SK-N-SH treated with all-trans-retinoic acid at 6 μM for 48 hours (cell line): ENCODE measurements at regions not wholly inside any gene's neighbourhood (a gene's known extent, or its start where the extent isn't known, plus 50 kb on each side); places are given as distances from the start of the nearest gene placed in this dataset.
A peak's percentile ranks its signal among the peaks of the same experiment; 100 is the strongest.

Experiments used
- ATAC-seq: fragments of 200-7000 bp; cut with Tn5 transposase; 3 replicates; pipeline ENCODE4 v1.9.1; 2020; ENCODE audit warnings: mild to moderate bottlenecking, moderate library complexity
- ARNTL ChIP-seq: fragments of 450-650 bp; formaldehyde crosslinking; IDR thresholded peaks from 2 replicates; pipeline ENCODE4 v1.5.0; 2020; ENCODE audit warnings: low read depth, mild to moderate bottlenecking, moderate library complexity, borderline replicate concordance
- ESRRG ChIP-seq: fragments of 250-450 bp; sonication (Bioruptor Pico); IDR thresholded peaks from 2 replicates; pipeline ENCODE4 v1.6.1; 2021; ENCODE audit warnings: mild to moderate bottlenecking
- GLIS3 ChIP-seq: fragments of 250-450 bp; sonication (Bioruptor Pico); IDR thresholded peaks from 2 replicates; pipeline ENCODE4 v1.5.0; 2020; ENCODE audit warnings: mild to moderate bottlenecking, moderate library complexity
- ISL1 ChIP-seq: fragments of 250-450 bp; sonication (Bioruptor Pico); IDR thresholded peaks from 2 replicates; pipeline ENCODE4 v2.1.2; 2022; ENCODE audit warnings: mild to moderate bottlenecking, moderate library complexity
- OSR1 ChIP-seq: fragments of 250-450 bp; sonication (Bioruptor Pico); IDR thresholded peaks from 2 replicates; pipeline ENCODE4 v1.8.0; 2022; ENCODE audit warnings: moderate library complexity, mild to moderate bottlenecking, inconsistent platforms
- POU6F1 ChIP-seq: fragments of 250-450 bp; sonication (Bioruptor Pico); IDR thresholded peaks from 2 replicates; pipeline ENCODE4 v1.8.0; 2021; ENCODE audit warnings: low read depth, mild to moderate bottlenecking, moderate library complexity, borderline replicate concordance
- RARB ChIP-seq: fragments of 250-450 bp; sonication (Bioruptor Pico); IDR thresholded peaks from 2 replicates; pipeline ENCODE4 v1.8.0; 2021; ENCODE audit warnings: mild to moderate bottlenecking, moderate library complexity
- SNAI2 ChIP-seq: fragments of 250-450 bp; sonication (Bioruptor Pico); IDR thresholded peaks from 2 replicates; pipeline ENCODE4 v1.5.0; 2020; ENCODE audit warnings: mild to moderate bottlenecking, moderate library complexity
- TCF4 ChIP-seq: fragments of 250-450 bp; sonication (Bioruptor Pico); IDR thresholded peaks from 2 replicates; pipeline ENCODE4 v1.8.0; 2021; ENCODE audit warnings: mild to moderate bottlenecking, moderate library complexity, borderline replicate concordance
- ZFP3 ChIP-seq: fragments of 250-450 bp; sonication (Bioruptor Pico); IDR thresholded peaks from 2 replicates; pipeline ENCODE4 v1.5.0; 2020; ENCODE audit warnings: mild to moderate bottlenecking, moderate library complexity
- ZFP30 ChIP-seq: fragments of 450-650 bp; formaldehyde crosslinking; IDR thresholded peaks from 2 replicates; pipeline ENCODE4 v1.5.0; 2022; ENCODE audit warnings: mild to moderate bottlenecking, moderate library complexity
- ZNF565 ChIP-seq: fragments of 450-650 bp; formaldehyde crosslinking; conservative IDR thresholded peaks from 2 replicates; pipeline ENCODE4 v1.5.0; 2020; ENCODE audit warnings: low read depth, mild to moderate bottlenecking, moderate library complexity
- ZNF8 ChIP-seq: fragments of 450-650 bp; formaldehyde crosslinking; IDR thresholded peaks from 2 replicates; pipeline ENCODE4 v1.5.0; 2020; ENCODE audit warnings: mild to moderate bottlenecking, moderate library complexity
- TF ChIP-seq, protein P1 (sequence below): fragments of 250-450 bp; sonication (Bioruptor Pico); IDR thresholded peaks from 2 replicates; pipeline ENCODE4 v1.5.1; 2020; ENCODE audit warnings: low read depth, mild to moderate bottlenecking, moderate library complexity
- TF ChIP-seq, protein P2 (sequence below): fragments of 250-450 bp; sonication (Bioruptor Pico); IDR thresholded peaks from 2 replicates; pipeline ENCODE4 v1.5.0; 2020; ENCODE audit warnings: mild to moderate bottlenecking, moderate library complexity
- TF ChIP-seq, protein P3 (sequence below): fragments of 250-450 bp; sonication (Bioruptor Pico); IDR thresholded peaks from 2 replicates; pipeline ENCODE4 v1.8.0; 2020; ENCODE audit warnings: mild to moderate bottlenecking, moderate library complexity, borderline replicate concordance

DNA sequence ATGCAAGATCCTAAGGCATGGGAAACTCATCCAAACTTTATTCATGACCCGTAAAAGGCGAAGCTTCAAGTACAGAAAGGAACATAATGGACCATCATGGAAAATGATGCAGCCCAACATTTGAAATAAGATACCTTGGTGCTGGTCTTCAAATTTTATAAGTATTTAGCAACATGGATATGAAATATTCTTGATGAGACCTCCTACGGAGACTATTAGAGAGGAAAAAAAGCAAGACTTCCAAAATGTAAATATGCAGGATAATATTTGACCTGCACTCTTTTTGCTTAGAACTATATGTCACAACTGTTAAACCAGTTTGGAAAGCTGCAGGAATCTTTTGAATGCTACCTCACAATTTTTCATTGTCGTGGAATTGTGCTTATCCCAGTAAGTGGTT is 168.8 kb upstream of the ARID2 start:
- no peak for TF ChIP-seq ZFP3 (CRISPR knock-in tag)
- peak; percentile 61; the same call in 1 of the 2 replicates for TF ChIP-seq ISL1 (CRISPR knock-in tag)
- ATAC-seq = no peak

DNA sequence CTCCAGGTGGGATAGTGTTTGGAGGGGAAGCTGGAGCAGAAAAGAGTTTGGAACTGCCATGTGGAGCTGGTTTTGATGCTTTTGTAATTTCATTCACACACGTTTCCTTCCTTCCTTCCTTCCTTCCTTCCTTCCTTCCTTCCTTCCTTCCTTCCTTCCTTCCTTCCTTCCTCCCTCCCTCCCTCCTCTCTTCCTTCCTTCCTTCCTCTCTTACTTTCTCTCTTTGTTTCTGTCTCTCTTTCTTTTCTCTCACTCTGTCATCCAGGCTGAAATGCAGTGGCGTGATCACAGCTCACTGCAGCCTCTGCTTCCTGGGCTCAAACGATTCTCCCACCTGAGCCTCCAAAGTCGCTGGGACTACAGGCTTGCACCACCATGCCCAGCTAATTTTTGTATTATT is 168.0 kb upstream of the ARID2 start:
- ATAC-seq = no peak
- TF ChIP-seq, protein P1, sequence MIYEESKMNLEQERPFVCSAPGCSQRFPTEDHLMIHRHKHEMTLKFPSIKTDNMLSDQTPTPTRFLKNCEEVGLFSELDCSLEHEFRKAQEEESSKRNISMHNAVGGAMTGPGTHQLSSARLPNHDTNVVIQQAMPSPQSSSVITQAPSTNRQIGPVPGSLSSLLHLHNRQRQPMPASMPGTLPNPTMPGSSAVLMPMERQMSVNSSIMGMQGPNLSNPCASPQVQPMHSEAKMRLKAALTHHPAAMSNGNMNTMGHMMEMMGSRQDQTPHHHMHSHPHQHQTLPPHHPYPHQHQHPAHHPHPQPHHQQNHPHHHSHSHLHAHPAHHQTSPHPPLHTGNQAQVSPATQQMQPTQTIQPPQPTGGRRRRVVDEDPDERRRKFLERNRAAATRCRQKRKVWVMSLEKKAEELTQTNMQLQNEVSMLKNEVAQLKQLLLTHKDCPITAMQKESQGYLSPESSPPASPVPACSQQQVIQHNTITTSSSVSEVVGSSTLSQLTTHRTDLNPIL (CRISPR knock-in tag) = no peak
- TF ChIP-seq ZFP3 (CRISPR knock-in tag) (no peak), ESRRG (CRISPR knock-in tag) (no peak), OSR1 (no peak)
- TF ChIP-seq, protein P2, sequence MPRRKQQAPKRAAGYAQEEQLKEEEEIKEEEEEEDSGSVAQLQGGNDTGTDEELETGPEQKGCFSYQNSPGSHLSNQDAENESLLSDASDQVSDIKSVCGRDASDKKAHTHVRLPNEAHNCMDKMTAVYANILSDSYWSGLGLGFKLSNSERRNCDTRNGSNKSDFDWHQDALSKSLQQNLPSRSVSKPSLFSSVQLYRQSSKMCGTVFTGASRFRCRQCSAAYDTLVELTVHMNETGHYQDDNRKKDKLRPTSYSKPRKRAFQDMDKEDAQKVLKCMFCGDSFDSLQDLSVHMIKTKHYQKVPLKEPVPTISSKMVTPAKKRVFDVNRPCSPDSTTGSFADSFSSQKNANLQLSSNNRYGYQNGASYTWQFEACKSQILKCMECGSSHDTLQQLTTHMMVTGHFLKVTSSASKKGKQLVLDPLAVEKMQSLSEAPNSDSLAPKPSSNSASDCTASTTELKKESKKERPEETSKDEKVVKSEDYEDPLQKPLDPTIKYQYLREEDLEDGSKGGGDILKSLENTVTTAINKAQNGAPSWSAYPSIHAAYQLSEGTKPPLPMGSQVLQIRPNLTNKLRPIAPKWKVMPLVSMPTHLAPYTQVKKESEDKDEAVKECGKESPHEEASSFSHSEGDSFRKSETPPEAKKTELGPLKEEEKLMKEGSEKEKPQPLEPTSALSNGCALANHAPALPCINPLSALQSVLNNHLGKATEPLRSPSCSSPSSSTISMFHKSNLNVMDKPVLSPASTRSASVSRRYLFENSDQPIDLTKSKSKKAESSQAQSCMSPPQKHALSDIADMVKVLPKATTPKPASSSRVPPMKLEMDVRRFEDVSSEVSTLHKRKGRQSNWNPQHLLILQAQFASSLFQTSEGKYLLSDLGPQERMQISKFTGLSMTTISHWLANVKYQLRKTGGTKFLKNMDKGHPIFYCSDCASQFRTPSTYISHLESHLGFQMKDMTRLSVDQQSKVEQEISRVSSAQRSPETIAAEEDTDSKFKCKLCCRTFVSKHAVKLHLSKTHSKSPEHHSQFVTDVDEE (CRISPR knock-in tag) = no peak

DNA sequence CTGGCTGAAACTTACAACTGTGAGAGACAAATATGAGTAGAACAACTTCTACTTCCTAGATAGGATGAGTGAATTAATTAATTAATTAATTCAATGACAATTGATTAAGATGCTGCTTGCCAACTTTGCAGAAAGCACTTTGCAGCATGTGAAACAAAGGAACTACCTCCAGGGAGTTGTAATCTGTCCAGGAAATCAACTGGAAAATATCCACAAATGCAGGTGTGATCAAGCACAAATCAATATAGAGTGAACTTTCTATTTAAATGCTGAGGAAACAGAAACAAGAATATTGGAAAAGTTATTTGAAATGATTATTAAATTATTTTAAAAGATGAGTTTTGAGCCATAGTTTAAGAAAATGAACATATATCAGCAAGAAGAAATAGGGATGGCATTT is 163.9 kb upstream of the ARID2 start:
- ATAC-seq = no peak
- TF ChIP-seq TCF4 (CRISPR knock-in tag) = no peak
- no peak for TF ChIP-seq SNAI2 (CRISPR knock-in tag)
- TF ChIP-seq, protein P2 (CRISPR knock-in tag) = no peak
- TF ChIP-seq, protein P3, sequence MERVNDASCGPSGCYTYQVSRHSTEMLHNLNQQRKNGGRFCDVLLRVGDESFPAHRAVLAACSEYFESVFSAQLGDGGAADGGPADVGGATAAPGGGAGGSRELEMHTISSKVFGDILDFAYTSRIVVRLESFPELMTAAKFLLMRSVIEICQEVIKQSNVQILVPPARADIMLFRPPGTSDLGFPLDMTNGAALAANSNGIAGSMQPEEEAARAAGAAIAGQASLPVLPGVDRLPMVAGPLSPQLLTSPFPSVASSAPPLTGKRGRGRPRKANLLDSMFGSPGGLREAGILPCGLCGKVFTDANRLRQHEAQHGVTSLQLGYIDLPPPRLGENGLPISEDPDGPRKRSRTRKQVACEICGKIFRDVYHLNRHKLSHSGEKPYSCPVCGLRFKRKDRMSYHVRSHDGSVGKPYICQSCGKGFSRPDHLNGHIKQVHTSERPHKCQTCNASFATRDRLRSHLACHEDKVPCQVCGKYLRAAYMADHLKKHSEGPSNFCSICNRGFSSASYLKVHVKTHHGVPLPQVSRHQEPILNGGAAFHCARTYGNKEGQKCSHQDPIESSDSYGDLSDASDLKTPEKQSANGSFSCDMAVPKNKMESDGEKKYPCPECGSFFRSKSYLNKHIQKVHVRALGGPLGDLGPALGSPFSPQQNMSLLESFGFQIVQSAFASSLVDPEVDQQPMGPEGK = no peak
- no peak for TF ChIP-seq ZFP30 (CRISPR knock-in tag)
- TF ChIP-seq OSR1 = no peak
- no peak for TF ChIP-seq GLIS3 (CRISPR knock-in tag)
- TF ChIP-seq ESRRG (CRISPR knock-in tag) = no peak
- TF ChIP-seq ZNF8 (CRISPR knock-in tag) = no peak
- TF ChIP-seq POU6F1 (CRISPR knock-in tag) = no peak
- TF ChIP-seq, protein P1 (CRISPR knock-in tag) = no peak

DNA sequence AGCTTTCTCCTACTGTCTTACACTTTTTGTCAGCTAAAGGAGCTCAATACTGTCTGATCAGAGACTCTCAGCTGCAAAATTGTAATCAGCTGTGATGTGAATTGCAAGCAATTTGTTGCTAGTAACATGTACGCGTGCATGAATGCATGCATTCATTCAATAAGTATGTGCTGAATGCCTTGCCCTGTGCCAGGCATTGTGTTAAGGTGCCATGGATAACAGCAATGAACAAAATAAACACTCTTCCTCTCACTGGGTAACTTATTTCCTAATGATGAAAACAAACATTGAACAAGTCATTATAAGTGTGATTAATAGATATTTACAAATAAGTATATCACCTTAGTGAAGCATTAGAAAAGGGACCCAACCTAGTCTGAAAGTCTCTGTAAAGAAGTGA is 163.2 kb upstream of the ARID2 start:
- no peak for TF ChIP-seq OSR1
- no peak for ATAC-seq

- no peak for TF ChIP-seq OSR1
- no peak for TF ChIP-seq ZNF565 (CRISPR knock-in tag)
- no peak for TF ChIP-seq ARNTL (CRISPR knock-in tag)
- no peak for TF ChIP-seq TCF4 (CRISPR knock-in tag)
- no peak for TF ChIP-seq ZNF8 (CRISPR knock-in tag)
- no peak for TF ChIP-seq RARB (CRISPR knock-in tag)
- no peak for ATAC-seq
Observed at GRCh38 chr12:45568808-45569207, 160.7 kb upstream of the ARID2 start.
